ENCODE measurements at regions not wholly inside any gene's neighbourhood (a gene's known extent, or its start where the extent isn't known, plus 50 kb on each side); places are given as distances from the start of the nearest gene placed in this dataset.

GRCh38 chr20:39600156-39600555 is 638.0 kb downstream of the DHX35 start:
- H3K36me3 ChIP-seq (ENCODE audit: control insufficient read depth in 2 of 3, insufficient read depth in 3 of 3, low read length in 3 of 3): no peaks in the 10 kb centered on the region
- no peak for ATAC-seq
- Mint-ChIP-seq H3K36me3 (peaks cover 0 to 5% (median 0%) of the 10 kb centered on the region in 5 donors), H3K27me3 (peaks cover 0 to 18% (median 8%) of the 10 kb centered on the region in 5 donors), H3K4me1 (peaks cover 0 to 1% (median 0%) of the 10 kb centered on the region in 7 donors), H3K27ac (no peak overlapping the region), H3K4me3 (no peak overlapping the region), H3K9me3 (peaks cover 0 to 15% (median 5%) of the 10 kb centered on the region in 11 donors)
- no peak overlapping the region for H3K4me3 ChIP-seq (ENCODE audit: low read length)
- H3K27ac ChIP-seq (ENCODE audit: low read depth, low read length): no peak overlapping the region
- H3K27me3 ChIP-seq (ENCODE audit: control insufficient read depth in 2 of 2, insufficient read depth in 2 of 2, low read length in 2 of 2): no peaks in the 10 kb centered on the region
- POLR2A ChIA-PET: no interaction called here
- CTCF ChIA-PET: no interaction called here
- no peak for DNase-seq
- H3K4me1 ChIP-seq (ENCODE audit: control insufficient read depth in 2 of 2, insufficient read depth in 2 of 2, low read length in 2 of 2): no peaks in the 10 kb centered on the region
- no peaks in the 10 kb centered on the region for H3K9me3 ChIP-seq (ENCODE audit: control insufficient read depth in 2 of 3, low read length in 3 of 3)
- intact Hi-C loops (cut with micrococcal nuclease): no loop called here

GRCh38 chr20:39596554-39596953 is 634.4 kb downstream of the DHX35 start:
- intact Hi-C loops (cut with micrococcal nuclease): no loop called here
- Histone ChIP-seq H3K27ac (ENCODE audit: low read depth, low read length) (no peak overlapping the region), H3K4me1 (ENCODE audit: control insufficient read depth in 2 of 2, insufficient read depth in 2 of 2, low read length in 2 of 2) (no peaks in the 10 kb centered on the region), H3K27me3 (ENCODE audit: control insufficient read depth in 2 of 2, insufficient read depth in 2 of 2, low read length in 2 of 2) (no peaks in the 10 kb centered on the region), H3K36me3 (ENCODE audit: control insufficient read depth in 2 of 3, insufficient read depth in 3 of 3, low read length in 3 of 3) (no peaks in the 10 kb centered on the region), H3K4me3 (ENCODE audit: low read length) (no peak overlapping the region), H3K9me3 (ENCODE audit: control insufficient read depth in 2 of 3, low read length in 3 of 3) (no peaks in the 10 kb centered on the region)
- Mint-ChIP-seq H3K4me3 (no peak overlapping the region), H3K4me1 (peaks cover 0 to 1% (median 0%) of the 10 kb centered on the region in 7 donors), H3K36me3 (peaks cover 0 to 5% (median 0%) of the 10 kb centered on the region in 5 donors), H3K27me3 (peaks cover 0 to 12% (median 0%) of the 10 kb centered on the region in 5 donors), H3K27ac (no peak overlapping the region), H3K9me3 (peaks cover 0 to 13% (median 4%) of the 10 kb centered on the region in 11 donors)
- ChIA-PET CTCF (no interaction called here), POLR2A (no interaction called here)
- DNase-seq: no peak
- no peak for ATAC-seq

GRCh38 chr20:39592371-39592770 is 630.2 kb downstream of the DHX35 start:
- ATAC-seq (no peak), DNase-seq (no peak)
- no peak overlapping the region for H3K27ac ChIP-seq (ENCODE audit: low read depth, low read length)
- no peaks in the 10 kb centered on the region for H3K9me3 ChIP-seq (ENCODE audit: control insufficient read depth in 2 of 3, low read length in 3 of 3)
- intact Hi-C loops (cut with micrococcal nuclease): no loop called here
- no peak overlapping the region for H3K4me3 ChIP-seq (ENCODE audit: low read length)
- ChIA-PET POLR2A (no interaction called here), CTCF (no interaction called here)
- no peak overlapping the region for H3K27ac Mint-ChIP-seq
- no peaks in the 10 kb centered on the region for H3K36me3 ChIP-seq (ENCODE audit: control insufficient read depth in 2 of 3, insufficient read depth in 3 of 3, low read length in 3 of 3)
- no peaks in the 10 kb centered on the region for H3K36me3 Mint-ChIP-seq
- no peak overlapping the region for H3K4me3 Mint-ChIP-seq
- H3K27me3 ChIP-seq (ENCODE audit: control insufficient read depth in 2 of 2, insufficient read depth in 2 of 2, low read length in 2 of 2): no peaks in the 10 kb centered on the region
- H3K9me3 Mint-ChIP-seq: peaks cover 0 to 13% (median 1%) of the 10 kb centered on the region in 11 donors
- H3K4me1 Mint-ChIP-seq: no peaks in the 10 kb centered on the region
- H3K27me3 Mint-ChIP-seq: peaks cover 0 to 13% (median 7%) of the 10 kb centered on the region in 5 donors
- no peaks in the 10 kb centered on the region for H3K4me1 ChIP-seq (ENCODE audit: control insufficient read depth in 2 of 2, insufficient read depth in 2 of 2, low read length in 2 of 2)

- Mint-ChIP-seq H3K9me3 (peaks cover 0 to 14% (median 6%) of the 10 kb centered on the region in 11 donors), H3K27me3 (peaks cover 0 to 21% (median 10%) of the 10 kb centered on the region in 5 donors), H3K36me3 (no peaks in the 10 kb centered on the region), H3K27ac (no peak overlapping the region), H3K4me3 (no peak overlapping the region), H3K4me1 (no peaks in the 10 kb centered on the region)
- H3K4me3 ChIP-seq (ENCODE audit: low read length): no peak overlapping the region
- no peak overlapping the region for H3K27ac ChIP-seq (ENCODE audit: low read depth, low read length)
- no peaks in the 10 kb centered on the region for H3K36me3 ChIP-seq (ENCODE audit: control insufficient read depth in 2 of 3, insufficient read depth in 3 of 3, low read length in 3 of 3)
- ChIA-PET POLR2A (no interaction called here), CTCF (no interaction called here)
- ATAC-seq (no peak), DNase-seq (no peak)
- H3K27me3 ChIP-seq (ENCODE audit: control insufficient read depth in 2 of 2, insufficient read depth in 2 of 2, low read length in 2 of 2): no peaks in the 10 kb centered on the region
- H3K4me1 ChIP-seq (ENCODE audit: control insufficient read depth in 2 of 2, insufficient read depth in 2 of 2, low read length in 2 of 2): no peaks in the 10 kb centered on the region
- no peaks in the 10 kb centered on the region for H3K9me3 ChIP-seq (ENCODE audit: control insufficient read depth in 2 of 3, low read length in 3 of 3)
- intact Hi-C loops (cut with micrococcal nuclease): no loop called here
Measured at GRCh38 chr20:39588148-39588757, 626.1 kb downstream of the DHX35 start.

GRCh38 chr20:39581034-39581433 is 618.9 kb downstream of the DHX35 start:
- Mint-ChIP-seq H3K27me3 (peaks cover 0 to 7% (median 3%) of the 10 kb centered on the region in 5 donors), H3K27ac (no peak overlapping the region), H3K9me3 (peaks cover 0 to 6% (median 2%) of the 10 kb centered on the region in 11 donors), H3K4me1 (no peaks in the 10 kb centered on the region), H3K36me3 (no peaks in the 10 kb centered on the region), H3K4me3 (no peak overlapping the region)
- ChIA-PET POLR2A (no interaction called here), CTCF (no interaction called here)
- intact Hi-C loops (cut with micrococcal nuclease): no loop called here
- no peaks in the 10 kb centered on the region for H3K27me3 ChIP-seq (ENCODE audit: control insufficient read depth in 2 of 2, insufficient read depth in 2 of 2, low read length in 2 of 2)
- ATAC-seq (no peak), DNase-seq (no peak)
- no peaks in the 10 kb centered on the region for H3K4me1 ChIP-seq (ENCODE audit: control insufficient read depth in 2 of 2, insufficient read depth in 2 of 2, low read length in 2 of 2)
- no peak overlapping the region for H3K27ac ChIP-seq (ENCODE audit: low read depth, low read length)
- H3K36me3 ChIP-seq (ENCODE audit: control insufficient read depth in 2 of 3, insufficient read depth in 3 of 3, low read length in 3 of 3): no peaks in the 10 kb centered on the region
- no peaks in the 10 kb centered on the region for H3K9me3 ChIP-seq (ENCODE audit: control insufficient read depth in 2 of 3, low read length in 3 of 3)
- H3K4me3 ChIP-seq (ENCODE audit: low read length): no peak overlapping the region

GRCh38 chr20:39576771-39577170 is 614.6 kb downstream of the DHX35 start:
- no peaks in the 10 kb centered on the region for H3K4me1 ChIP-seq (ENCODE audit: control insufficient read depth in 2 of 2, insufficient read depth in 2 of 2, low read length in 2 of 2)
- Mint-ChIP-seq H3K9me3 (peaks cover 0 to 15% (median 4%) of the 10 kb centered on the region in 11 donors), H3K4me1 (no peaks in the 10 kb centered on the region), H3K36me3 (no peaks in the 10 kb centered on the region), H3K27me3 (peaks cover 0 to 16% (median 6%) of the 10 kb centered on the region in 5 donors), H3K4me3 (no peak overlapping the region), H3K27ac (no peak overlapping the region)
- no peak overlapping the region for H3K4me3 ChIP-seq (ENCODE audit: low read length)
- ChIA-PET POLR2A (no interaction called here), CTCF (no interaction called here)
- no peaks in the 10 kb centered on the region for H3K36me3 ChIP-seq (ENCODE audit: control insufficient read depth in 2 of 3, insufficient read depth in 3 of 3, low read length in 3 of 3)
- H3K27ac ChIP-seq (ENCODE audit: low read depth, low read length): no peak overlapping the region
- no peaks in the 10 kb centered on the region for H3K27me3 ChIP-seq (ENCODE audit: control insufficient read depth in 2 of 2, insufficient read depth in 2 of 2, low read length in 2 of 2)
- no peaks in the 10 kb centered on the region for H3K9me3 ChIP-seq (ENCODE audit: control insufficient read depth in 2 of 3, low read length in 3 of 3)
- intact Hi-C loops (cut with micrococcal nuclease): no loop called here
- ATAC-seq (no peak), DNase-seq (no peak)

- no peaks in the 10 kb centered on the region for H3K36me3 Mint-ChIP-seq
- no peaks in the 10 kb centered on the region for H3K4me1 ChIP-seq (ENCODE audit: control insufficient read depth in 2 of 2, insufficient read depth in 2 of 2, low read length in 2 of 2)
- no peaks in the 10 kb centered on the region for H3K36me3 ChIP-seq (ENCODE audit: control insufficient read depth in 2 of 3, insufficient read depth in 3 of 3, low read length in 3 of 3)
- no peak overlapping the region for H3K4me3 ChIP-seq (ENCODE audit: low read length)
- H3K4me1 Mint-ChIP-seq: no peaks in the 10 kb centered on the region
- H3K9me3 Mint-ChIP-seq: peaks cover 0 to 14% (median 3%) of the 10 kb centered on the region in 11 donors
- peaks cover 0 to 24% (median 7%) of the 10 kb centered on the region in 5 donors for H3K27me3 Mint-ChIP-seq
- no peak overlapping the region for H3K4me3 Mint-ChIP-seq
- ATAC-seq (no peak), DNase-seq (no peak)
- intact Hi-C loops (cut with micrococcal nuclease): no loop called here
- POLR2A ChIA-PET: no interaction called here
- H3K27me3 ChIP-seq (ENCODE audit: control insufficient read depth in 2 of 2, insufficient read depth in 2 of 2, low read length in 2 of 2): no peaks in the 10 kb centered on the region
- H3K27ac Mint-ChIP-seq: no peak overlapping the region
- CTCF ChIA-PET: no interaction called here
- no peak overlapping the region for H3K27ac ChIP-seq (ENCODE audit: low read depth, low read length)
- no peaks in the 10 kb centered on the region for H3K9me3 ChIP-seq (ENCODE audit: control insufficient read depth in 2 of 3, low read length in 3 of 3)
Measured at GRCh38 chr20:39574061-39574460, 611.9 kb downstream of the DHX35 start.

All from naive thymus-derived CD4-positive, alpha-beta T cell (primary cell).